ENCODE measurements at regions not wholly inside any gene's neighbourhood (a gene's known extent, or its start where the extent isn't known, plus 50 kb on each side); places are given as distances from the start of the nearest gene placed in this dataset.

- no peak overlapping the region for H3T11ph ChIP-seq (ENCODE audit: low read length)
- H3K4ac ChIP-seq (ENCODE audit: low read depth, low read length): no peak overlapping the region
- H3K79me2 ChIP-seq (ENCODE audit: insufficient read depth, low read length): no peaks in the 10 kb centered on the region
- H3K56ac ChIP-seq (ENCODE audit: insufficient read length, low read depth, low read length): no peak overlapping the region
- H3K14ac ChIP-seq (ENCODE audit: insufficient read depth, low read length): no peak overlapping the region
- DNase-seq: no peak
- H2AFZ ChIP-seq (ENCODE audit: low read length): no peak overlapping the region
- no peak overlapping the region for H4K91ac ChIP-seq (ENCODE audit: insufficient read length, low read depth, low read length)
- H4K5ac ChIP-seq (ENCODE audit: insufficient read length, low read depth, low read length): no peak overlapping the region
- H2BK15ac ChIP-seq (ENCODE audit: low read depth, low read length): no peak overlapping the region
- H2BK20ac ChIP-seq (ENCODE audit: low read depth, low read length, poor library complexity, severe bottlenecking): no peak overlapping the region
- no peak overlapping the region for H2BK120ac ChIP-seq (ENCODE audit: low read depth, low read length, poor library complexity, severe bottlenecking)
- no peak overlapping the region for H2BK12ac ChIP-seq (ENCODE audit: insufficient read length, low read depth, low read length)
- Mint-ChIP-seq H3K9me3 (no peaks in the 10 kb centered on the region; a peak in 1 of 5 replicates), H3K4me3 (no peak overlapping the region), H3K27ac (no peak overlapping the region), H3K4me1 (no peaks in the 10 kb centered on the region), H3K36me3 (ENCODE audit: insufficient read depth in 1 of 3, low read depth in 3 of 3) (no peaks in the 10 kb centered on the region), H3K27me3 (ENCODE audit: low read depth) (no peaks in the 10 kb centered on the region; the same call in none of the 2 replicates)
- no peak overlapping the region for H3K9ac ChIP-seq (ENCODE audit: extremely low read depth, insufficient read length, low read length)
- no peaks in the 10 kb centered on the region for H3K79me1 ChIP-seq (ENCODE audit: insufficient read depth, low read depth, low read length, poor library complexity, severe bottlenecking)
- H3K23ac ChIP-seq (ENCODE audit: insufficient read length, low read depth, low read length): no peak overlapping the region
- no peaks in the 10 kb centered on the region for H3K23me2 ChIP-seq (ENCODE audit: insufficient read length, low read depth, low read length, poor library complexity, severe bottlenecking)
- no peak overlapping the region for H4K8ac ChIP-seq (replicated peaks; ENCODE audit: insufficient read length, low read depth, low read length)
- no CpG with 5 or more reads among the region's 5 CpGs for WGBS (ENCODE audit: extremely low coverage, insufficient read length, low lambda C conversion rate)
- no peak for TF ChIP-seq CTCF (conservative IDR thresholded peaks at IDR 0.05)
- H3K4me1 ChIP-seq (ENCODE audit: insufficient read depth, low read length): no peaks in the 10 kb centered on the region
- no peak overlapping the region for H2AK5ac ChIP-seq (ENCODE audit: insufficient read length, low read length)
- no peak overlapping the region for H2BK5ac ChIP-seq (ENCODE audit: insufficient read length, low read length)
- H4K20me1 ChIP-seq (ENCODE audit: control insufficient read depth, insufficient read depth, insufficient read length): no peaks in the 10 kb centered on the region
- no peak overlapping the region for H3K4me2 ChIP-seq (ENCODE audit: insufficient read depth, insufficient read length, low read length)
- H3K27ac ChIP-seq (ENCODE audit: insufficient read length, low read depth, low read length): no peak overlapping the region
- H3K18ac ChIP-seq (ENCODE audit: insufficient read length, low read depth, low read length): no peak overlapping the region
- no peaks in the 10 kb centered on the region for H3K27me3 ChIP-seq (ENCODE audit: insufficient read depth, low read length)
- no peaks in the 10 kb centered on the region for H3K9me3 ChIP-seq (ENCODE audit: control insufficient read depth, low read depth, low read length)
These were observed 143.3 kb downstream of the USP31 start for GRCh38 chr16:23005951-23006350.

Data from H9 (cell line).